ENCODE measurements at regions not wholly inside any gene's neighbourhood (a gene's known extent, or its start where the extent isn't known, plus 50 kb on each side); places are given as distances from the start of the nearest gene placed in this dataset.

- H3K27ac ChIP-seq, result no peak overlapping the region
- no peaks in the 10 kb centered on the region for H3K9me3 ChIP-seq (replicated peaks)
- H3K4me3 ChIP-seq, result no peak overlapping the region
- no peak for DNase-seq
- H3K27me3 ChIP-seq, result no peaks in the 10 kb centered on the region; the same call in 1 of the 2 replicates
- H3K4me1 ChIP-seq, result peaks cover 4% of the 10 kb centered on the region; the same call in 1 of the 2 replicates
- no peaks in the 10 kb centered on the region for H3K36me3 ChIP-seq
Observed at GRCh38 chr2:42877936-42878335, 85.6 kb upstream of the HAAO start.

GRCh38 chr2:42877511-42877910, 85.1 kb upstream of the HAAO start:
- peaks cover 4% of the 10 kb centered on the region; the same call in 1 of the 2 replicates for H3K4me1 ChIP-seq
- no peaks in the 10 kb centered on the region for H3K36me3 ChIP-seq
- H3K27me3 ChIP-seq, result no peaks in the 10 kb centered on the region; the same call in 1 of the 2 replicates
- no peak for DNase-seq
- no peak overlapping the region for H3K27ac ChIP-seq
- H3K4me3 ChIP-seq, result no peak overlapping the region
- H3K9me3 ChIP-seq (replicated peaks), result no peaks in the 10 kb centered on the region

- peak; percentile 36 to 60 for DNase-seq
- no peaks in the 10 kb centered on the region; the same call in 1 of the 2 replicates for H3K27me3 ChIP-seq
- H3K9me3 ChIP-seq (replicated peaks), result no peaks in the 10 kb centered on the region
- peaks cover 4% of the 10 kb centered on the region; the same call in 1 of the 2 replicates for H3K4me1 ChIP-seq
- no peak overlapping the region; the same call in 1 of the 2 replicates for H3K27ac ChIP-seq
- no peak overlapping the region for H3K4me3 ChIP-seq
- H3K36me3 ChIP-seq, result no peaks in the 10 kb centered on the region
Observed at GRCh38 chr2:42876326-42876751, 84.0 kb upstream of the HAAO start.

- H3K27ac ChIP-seq, result no peak overlapping the region; the same call in 1 of the 2 replicates
- H3K4me3 ChIP-seq, result no peak overlapping the region
- H3K27me3 ChIP-seq, result no peaks in the 10 kb centered on the region; the same call in 1 of the 2 replicates
- H3K4me1 ChIP-seq, result peaks cover 4% of the 10 kb centered on the region; the same call in 1 of the 2 replicates
- DNase-seq, result no peak
- no peaks in the 10 kb centered on the region for H3K36me3 ChIP-seq
- H3K9me3 ChIP-seq (replicated peaks), result no peaks in the 10 kb centered on the region
Observed at GRCh38 chr2:42875880-42876279, 83.5 kb upstream of the HAAO start.

- DNase-seq, result no peak
- Histone ChIP-seq H3K36me3 (no peaks in the 10 kb centered on the region), H3K27me3 (no peaks in the 10 kb centered on the region; the same call in 1 of the 2 replicates), H3K27ac (no peak overlapping the region), H3K9me3 (replicated peaks) (no peaks in the 10 kb centered on the region), H3K4me3 (no peak overlapping the region), H3K4me1 (peaks cover 4% of the 10 kb centered on the region; the same call in 1 of the 2 replicates)
Observed at GRCh38 chr2:42874949-42875801, 82.8 kb upstream of the HAAO start.

GRCh38 chr2:42872721-42873120, 80.3 kb upstream of the HAAO start:
- Histone ChIP-seq H3K9me3 (replicated peaks) (peaks cover 11% of the 10 kb centered on the region), H3K4me3 (no peak overlapping the region), H3K4me1 (peaks cover 4% of the 10 kb centered on the region; the same call in 1 of the 2 replicates), H3K27me3 (no peaks in the 10 kb centered on the region; the same call in 1 of the 2 replicates), H3K36me3 (no peaks in the 10 kb centered on the region), H3K27ac (no peak overlapping the region)
- no peak for DNase-seq

- Histone ChIP-seq H3K27ac (no peak overlapping the region), H3K36me3 (no peaks in the 10 kb centered on the region), H3K4me1 (peaks cover under 1% of the 10 kb centered on the region; the same call in 1 of the 2 replicates), H3K4me3 (no peak overlapping the region), H3K27me3 (no peaks in the 10 kb centered on the region), H3K9me3 (replicated peaks) (peaks cover 11% of the 10 kb centered on the region)
- no peak for DNase-seq
Observed at GRCh38 chr2:42871372-42871771, 79.0 kb upstream of the HAAO start.

GRCh38 chr2:42868874-42869273, 76.5 kb upstream of the HAAO start:
- H3K27ac ChIP-seq, result no peak overlapping the region
- H3K27me3 ChIP-seq, result no peaks in the 10 kb centered on the region
- no peaks in the 10 kb centered on the region for H3K4me1 ChIP-seq
- DNase-seq, result no peak
- H3K4me3 ChIP-seq, result no peak overlapping the region
- peaks cover 11% of the 10 kb centered on the region for H3K9me3 ChIP-seq (replicated peaks)
- no peaks in the 10 kb centered on the region for H3K36me3 ChIP-seq

- no peaks in the 10 kb centered on the region for H3K27me3 ChIP-seq
- H3K4me3 ChIP-seq, result no peak overlapping the region
- no peak overlapping the region for H3K27ac ChIP-seq
- H3K4me1 ChIP-seq, result no peaks in the 10 kb centered on the region
- H3K9me3 ChIP-seq (replicated peaks), result peaks cover 11% of the 10 kb centered on the region
- H3K36me3 ChIP-seq, result no peaks in the 10 kb centered on the region
- DNase-seq, result no peak
Observed at GRCh38 chr2:42868096-42868495, 75.7 kb upstream of the HAAO start.

- Histone ChIP-seq H3K4me3 (no peak overlapping the region), H3K36me3 (no peaks in the 10 kb centered on the region), H3K9me3 (replicated peaks) (peaks cover 11% of the 10 kb centered on the region), H3K27me3 (no peaks in the 10 kb centered on the region), H3K4me1 (no peaks in the 10 kb centered on the region), H3K27ac (no peak overlapping the region)
- no peak for DNase-seq
Observed at GRCh38 chr2:42867093-42868065, 75.0 kb upstream of the HAAO start.

- DNase-seq, result no peak
- Histone ChIP-seq H3K36me3 (no peaks in the 10 kb centered on the region), H3K27ac (no peak overlapping the region), H3K4me3 (no peak overlapping the region), H3K9me3 (replicated peaks) (peaks cover 11% of the 10 kb centered on the region), H3K27me3 (no peaks in the 10 kb centered on the region), H3K4me1 (no peaks in the 10 kb centered on the region)
Observed at GRCh38 chr2:42865884-42866881, 73.8 kb upstream of the HAAO start.

GRCh38 chr2:42864641-42865280, 72.4 kb upstream of the HAAO start:
- H3K4me1 ChIP-seq, result no peaks in the 10 kb centered on the region
- no peak for DNase-seq
- no peaks in the 10 kb centered on the region for H3K36me3 ChIP-seq
- peaks cover 11% of the 10 kb centered on the region for H3K9me3 ChIP-seq (replicated peaks)
- no peak overlapping the region for H3K27ac ChIP-seq
- no peak overlapping the region for H3K4me3 ChIP-seq
- no peaks in the 10 kb centered on the region for H3K27me3 ChIP-seq

GRCh38 chr2:42864222-42864621, 71.8 kb upstream of the HAAO start:
- H3K9me3 ChIP-seq (replicated peaks), result peaks cover 11% of the 10 kb centered on the region
- H3K36me3 ChIP-seq, result no peaks in the 10 kb centered on the region
- H3K4me3 ChIP-seq, result no peak overlapping the region
- no peaks in the 10 kb centered on the region for H3K4me1 ChIP-seq
- no peaks in the 10 kb centered on the region for H3K27me3 ChIP-seq
- no peak for DNase-seq
- H3K27ac ChIP-seq, result no peak overlapping the region

All from SJCRH30 (cell line).